HG02571 (cell line): ENCODE measurements at regions not wholly inside any gene's neighbourhood (a gene's known extent, or its start where the extent isn't known, plus 50 kb on each side); places are given as distances from the start of the nearest gene placed in this dataset.
"Not testable (repeated sequence)": the region's sequence is repeated elsewhere in the genome, so short reads cannot be mapped to it uniquely, and the experiment has no call there.

ENCODE experiments used
- ATAC-seq: cut with Tn5 transposase; IDR thresholded peaks from one replicate; pipeline ENCODE4 v1.9.1; 2021; ENCODE audit warnings: mild to moderate bottlenecking, moderate library complexity; ENCODE audit not compliant: unreplicated experiment

DNA sequence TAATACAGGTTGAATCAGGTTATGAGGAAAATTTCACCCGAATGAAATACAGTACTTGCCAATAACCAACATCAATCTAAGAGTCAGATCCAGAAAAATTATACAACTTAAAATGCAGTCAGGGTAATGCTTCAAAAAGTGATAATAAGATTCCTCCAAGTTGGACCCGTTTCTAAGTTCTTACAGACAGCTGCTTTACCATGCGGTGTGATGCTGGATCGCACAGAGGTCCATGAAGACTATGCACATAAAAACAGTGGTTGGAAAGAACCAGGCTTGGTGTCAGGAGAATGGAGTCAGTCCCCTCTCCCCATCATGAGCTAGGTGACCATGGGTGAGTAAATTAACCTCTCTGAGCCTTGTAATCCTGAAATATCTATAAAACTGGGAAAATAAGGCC is 261.3 kb downstream of the QDPR start:
- no peak for ATAC-seq

DNA sequence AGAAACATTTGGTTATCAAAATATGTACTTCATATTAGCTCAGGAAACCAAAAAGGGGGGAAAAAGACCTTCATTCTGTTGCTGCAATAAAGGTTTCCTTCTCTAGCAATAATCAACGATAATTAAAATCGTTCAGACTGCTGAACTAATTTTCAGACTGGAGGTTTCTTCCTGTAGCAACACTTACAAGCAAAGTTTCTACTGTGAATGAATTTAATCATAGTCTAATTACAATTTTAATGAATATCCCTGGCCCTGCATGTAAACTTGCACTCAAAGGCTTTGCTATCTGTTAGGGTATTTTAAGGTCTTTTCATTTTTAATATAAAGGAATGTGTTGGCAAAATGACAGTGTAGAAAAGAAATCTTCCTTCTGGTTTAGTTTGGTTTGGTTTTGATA is 265.2 kb downstream of the QDPR start:
- ATAC-seq, result no peak

DNA sequence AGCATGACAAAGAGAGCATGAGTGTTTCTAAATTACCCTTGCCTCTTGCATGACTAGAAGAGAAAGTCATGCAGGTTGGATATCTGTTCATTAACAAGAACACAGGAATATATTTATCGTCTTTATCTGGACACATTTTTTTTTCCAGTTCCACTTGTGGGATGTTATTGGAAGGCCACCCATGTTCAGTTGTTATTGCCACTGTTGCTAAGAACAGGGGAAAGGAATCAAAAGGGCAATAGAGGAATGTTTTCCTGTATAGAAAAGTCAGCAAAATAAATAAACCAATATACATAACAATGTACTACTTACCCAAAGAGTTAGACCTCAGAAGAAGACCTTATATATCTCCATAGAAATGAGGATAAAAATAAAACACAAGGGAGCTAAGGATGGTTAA is 270.1 kb downstream of the QDPR start:
- no peak for ATAC-seq

DNA sequence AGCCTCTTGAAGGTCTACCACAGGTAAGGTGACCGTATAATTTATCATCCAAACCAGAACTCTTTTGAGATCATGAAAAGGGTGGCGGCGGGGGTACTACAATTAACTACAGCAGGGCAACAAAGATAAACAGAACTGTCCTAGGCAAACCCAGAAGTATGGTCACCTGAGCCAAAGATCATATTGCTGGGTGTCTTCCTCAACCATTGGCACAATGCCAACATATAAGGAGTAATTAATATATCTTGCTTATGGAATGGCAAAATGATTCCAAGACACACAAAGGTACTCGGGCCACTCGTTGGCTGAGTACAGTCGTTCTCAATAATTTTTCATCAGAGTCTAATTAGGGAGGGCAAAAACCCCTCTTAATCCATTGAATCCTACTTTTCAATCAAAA is 273.3 kb downstream of the QDPR start:
- no peak for ATAC-seq

DNA sequence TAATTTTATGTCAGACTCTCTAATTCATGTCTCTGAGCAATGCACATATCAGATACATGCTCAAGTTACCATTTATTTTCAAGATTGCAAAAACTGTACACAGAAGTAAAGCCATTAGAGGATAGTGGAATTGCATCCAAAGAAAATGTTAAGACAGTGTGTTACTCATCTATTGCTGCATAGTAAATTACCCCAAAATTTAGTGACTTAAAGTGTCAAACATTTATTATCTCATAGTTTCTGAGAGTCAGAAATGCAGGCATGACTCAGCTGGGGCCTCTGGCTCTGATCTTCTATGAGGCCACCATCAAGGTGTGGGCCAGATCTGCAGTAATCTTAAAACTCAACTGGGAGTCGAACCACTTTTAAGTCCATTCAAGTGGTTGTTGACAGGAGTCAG is 275.2 kb downstream of the QDPR start:
- no peak for ATAC-seq

DNA sequence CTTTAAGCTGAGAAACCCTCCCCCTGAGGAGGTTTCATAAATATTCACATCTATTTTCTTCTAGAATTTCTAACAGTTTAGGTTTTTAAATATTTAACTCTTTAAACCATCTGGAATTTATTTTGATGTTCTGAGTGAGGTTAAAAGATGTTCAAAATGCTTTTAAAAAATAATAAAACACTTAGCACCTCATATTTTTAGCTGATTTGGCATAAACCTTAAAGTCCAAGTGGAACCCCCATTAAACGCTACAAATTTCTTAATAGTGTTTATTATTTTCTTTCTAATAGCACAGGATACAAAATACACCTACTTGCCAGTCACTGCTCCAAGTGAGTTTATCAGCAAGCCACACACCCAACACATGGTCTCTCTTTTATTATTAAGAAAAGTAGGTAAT is 277.2 kb downstream of the QDPR start:
- ATAC-seq, result no peak

DNA sequence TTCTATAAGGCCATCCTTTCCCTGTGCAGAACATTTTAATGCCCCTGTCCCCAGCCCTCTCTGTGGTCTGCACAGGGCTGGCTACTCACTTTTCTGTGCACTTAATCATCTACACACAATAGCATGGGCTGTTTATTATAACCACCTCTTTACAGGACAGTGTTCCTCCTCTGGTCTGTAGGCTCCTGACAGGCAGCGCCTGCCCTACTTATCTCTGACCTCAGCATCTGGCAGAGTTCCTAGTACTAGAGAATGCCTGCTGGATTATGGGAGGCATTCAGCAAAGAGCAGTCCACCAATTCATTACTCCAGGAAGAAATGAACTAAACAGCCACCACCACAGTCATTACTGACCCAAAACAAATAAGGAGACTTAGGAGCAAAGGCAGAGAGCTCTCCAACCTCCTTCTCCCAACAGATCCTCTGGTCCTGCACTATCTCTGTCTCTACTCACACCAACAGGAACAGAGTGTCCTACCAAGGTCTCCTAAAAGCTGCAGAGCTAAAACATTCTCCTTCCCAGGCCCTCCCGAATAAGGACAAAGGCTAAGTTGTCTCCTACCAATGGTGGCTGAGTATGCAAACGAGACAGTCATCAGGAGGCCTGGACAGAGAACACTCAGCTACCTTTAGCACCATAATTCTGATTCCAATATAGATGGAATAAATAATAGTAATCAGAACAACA is 279.2 kb downstream of the QDPR start:
- ATAC-seq, result no peak

DNA sequence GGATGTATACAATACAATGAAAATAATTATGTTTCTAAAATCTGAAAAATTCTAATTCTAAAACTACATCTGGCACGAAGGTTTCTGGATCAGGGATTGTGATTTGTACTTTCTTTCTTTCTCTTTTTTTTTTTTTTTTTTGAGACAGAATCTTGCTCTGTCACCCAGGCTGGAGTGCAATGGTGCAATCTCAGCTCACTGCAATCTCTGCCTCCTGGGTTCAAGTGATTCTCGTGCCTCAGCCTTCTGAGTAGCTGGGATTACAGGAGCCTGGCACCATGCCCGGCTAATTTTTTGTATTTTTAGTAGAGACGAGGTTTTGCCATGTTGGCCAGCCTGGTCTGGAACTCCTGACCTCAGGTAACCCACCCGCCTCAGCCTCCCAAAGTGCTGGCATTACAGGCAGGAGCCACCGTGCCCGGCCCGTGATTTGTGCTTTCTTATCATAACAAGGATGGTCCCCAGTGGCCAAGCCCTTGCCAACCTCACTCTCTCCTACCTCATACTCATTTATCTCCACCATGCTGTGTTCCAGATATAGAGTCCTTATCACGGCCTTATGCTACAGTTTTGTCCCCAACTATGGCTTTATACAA is 279.9 kb downstream of the QDPR start:
- ATAC-seq, result not testable (repeated sequence)

DNA sequence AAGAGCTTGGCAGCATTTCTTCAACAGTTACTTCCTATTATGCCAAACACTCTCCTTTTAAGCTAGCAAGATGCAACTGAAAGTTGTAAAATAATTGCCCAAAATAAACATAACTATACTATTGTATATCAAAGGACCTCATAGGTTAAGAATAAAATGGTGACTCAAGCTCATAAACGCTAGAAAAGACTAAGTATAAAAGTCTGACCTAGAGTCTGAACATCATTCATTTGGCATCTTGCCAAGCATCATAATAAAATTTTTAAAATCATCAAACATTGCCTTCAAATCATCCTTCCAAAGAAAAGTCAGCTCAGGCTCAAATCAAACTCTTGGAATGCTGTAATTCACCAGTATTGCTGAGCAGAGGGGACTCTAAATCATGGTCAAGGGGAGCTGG is 281.2 kb downstream of the QDPR start:
- ATAC-seq, result no peak

DNA sequence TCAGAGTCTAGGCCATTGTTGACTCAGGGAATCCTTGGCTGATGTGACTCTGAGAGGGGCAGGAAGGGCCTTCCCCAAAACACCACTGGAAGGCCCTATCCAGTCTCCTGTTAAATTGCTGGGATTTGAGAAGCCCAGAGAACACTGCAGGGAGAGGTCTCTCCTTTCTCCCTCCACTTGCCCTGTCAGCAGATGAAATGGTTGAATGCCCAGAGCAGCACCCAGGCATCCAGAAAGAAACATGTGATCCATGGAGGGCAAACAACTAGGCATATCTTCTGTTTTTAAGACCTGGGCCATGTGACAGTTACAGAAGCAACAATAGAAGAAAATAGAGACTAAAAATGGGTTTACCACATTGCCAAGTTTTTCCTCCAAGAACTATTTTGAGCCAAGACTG is 291.1 kb downstream of the QDPR start:
- no peak for ATAC-seq

DNA sequence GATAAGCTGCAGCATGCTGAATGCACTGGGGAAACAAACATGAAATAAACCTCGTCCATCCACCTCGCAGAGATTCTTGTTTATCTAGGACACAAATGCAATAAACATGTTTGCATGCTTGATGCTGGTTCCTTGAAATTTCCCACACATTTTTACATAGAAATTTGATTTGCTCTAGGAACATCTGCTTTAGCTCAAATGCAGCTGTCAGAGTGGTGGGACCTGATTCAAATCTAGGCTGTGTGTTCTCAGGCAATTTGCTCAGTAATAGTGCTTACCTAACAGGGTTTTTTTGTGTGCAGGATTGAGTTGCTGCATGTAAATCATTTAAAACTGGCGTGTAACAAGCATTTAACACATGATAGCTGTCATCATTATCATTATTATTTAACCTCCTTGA is 293.1 kb downstream of the QDPR start:
- no peak for ATAC-seq

DNA sequence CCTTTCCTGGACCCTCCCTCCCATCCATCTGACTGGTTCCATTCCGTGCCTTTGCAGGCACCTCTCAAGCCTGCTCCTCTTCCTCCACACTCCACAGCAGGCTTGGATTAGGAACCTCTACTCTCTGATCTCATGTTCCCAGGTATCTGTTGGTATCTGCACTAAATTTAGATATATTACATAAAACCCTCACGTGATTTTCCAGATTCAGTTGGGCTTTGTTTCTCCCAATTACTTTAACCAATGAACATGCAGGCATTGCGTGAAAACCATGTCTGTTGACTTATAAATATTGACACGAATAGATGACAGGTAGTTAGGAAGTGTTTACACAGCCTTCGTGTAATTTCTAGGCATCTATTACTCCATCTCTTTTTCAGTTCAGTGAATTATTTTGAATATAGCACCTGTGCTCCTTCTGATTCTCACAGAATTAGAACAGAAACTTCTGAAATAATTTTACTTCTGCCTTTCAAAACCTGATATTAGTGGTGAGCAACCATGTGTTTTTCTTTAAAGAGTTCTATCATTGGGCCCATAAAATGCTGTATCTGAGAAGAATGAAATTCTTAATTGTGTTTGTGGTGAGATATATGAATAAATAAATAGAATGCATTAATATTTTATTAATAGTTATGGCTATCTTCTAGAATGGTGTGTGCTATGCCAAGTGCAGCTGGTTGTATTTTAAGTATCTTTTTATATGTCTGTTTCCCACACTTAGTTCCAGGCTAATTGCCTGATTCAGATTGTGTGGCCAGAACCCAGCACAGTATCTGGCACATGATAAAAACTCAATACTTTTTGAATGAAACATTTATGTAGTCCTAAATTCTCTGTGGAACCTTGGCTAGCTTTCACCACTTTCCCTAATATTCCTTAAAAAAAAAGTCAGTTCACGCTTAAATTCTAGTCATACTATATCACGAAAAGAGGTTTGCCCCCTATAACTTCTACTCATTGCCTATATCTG is 304.8 kb downstream of the QDPR start:
- ATAC-seq, result no peak

DNA sequence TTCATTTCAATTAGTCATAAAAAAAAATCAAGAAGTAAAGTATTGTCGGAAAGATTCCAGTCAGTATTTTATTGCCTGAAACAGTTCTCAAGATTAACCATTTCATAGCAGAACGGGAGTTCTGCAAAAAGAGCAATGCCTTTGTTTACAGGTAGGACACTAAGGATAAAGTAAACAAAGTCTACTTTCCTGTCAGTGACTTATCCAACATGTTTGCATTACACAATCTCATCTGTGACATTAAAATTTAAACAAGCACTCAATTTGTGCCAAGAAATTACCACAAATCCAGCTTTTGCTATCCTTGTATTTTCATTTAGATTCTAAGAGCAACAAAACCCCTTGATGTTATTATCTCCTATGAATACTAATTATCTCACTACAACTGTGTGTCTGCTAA is 306.5 kb upstream of the LDB2 start:
- ATAC-seq, result no peak

DNA sequence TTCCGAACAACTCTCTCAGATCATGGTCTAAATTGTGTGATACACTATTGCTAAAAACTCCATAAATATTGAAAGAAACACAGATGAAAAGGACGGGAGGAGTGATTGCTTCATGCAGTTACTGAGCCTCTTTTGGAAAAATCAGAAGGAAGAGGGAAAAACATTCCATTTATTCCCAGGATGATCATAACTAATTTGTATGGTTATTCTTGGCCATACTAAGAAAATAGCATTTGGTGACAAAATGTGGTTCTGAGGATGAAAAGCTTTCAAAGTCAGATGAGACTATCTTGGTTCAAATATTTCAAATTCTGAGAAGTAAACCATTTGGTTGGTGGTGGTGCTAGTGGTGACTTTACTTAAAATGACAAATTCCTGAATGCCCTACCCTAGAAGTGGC is 305.4 kb upstream of the LDB2 start:
- ATAC-seq, result no peak

DNA sequence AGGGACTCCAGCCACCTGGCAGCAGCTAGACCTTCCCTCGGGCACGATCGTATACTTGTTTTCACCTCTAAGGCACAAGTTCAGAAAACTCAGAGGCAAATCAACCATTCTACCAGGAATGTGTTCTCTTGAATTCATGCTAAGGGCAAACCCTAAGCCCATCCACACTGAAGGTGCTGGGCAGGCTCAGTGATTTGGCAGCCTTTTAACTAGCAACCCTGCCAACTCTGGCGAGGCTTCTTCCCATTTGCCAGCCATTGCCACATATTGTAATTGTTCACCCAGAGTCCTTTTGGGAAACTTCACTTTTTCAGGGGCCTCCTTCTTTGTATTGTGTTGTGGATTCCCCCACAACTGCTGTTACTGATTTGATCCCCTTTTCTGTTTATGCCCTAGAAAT is 298.6 kb upstream of the LDB2 start:
- ATAC-seq, result no peak

DNA sequence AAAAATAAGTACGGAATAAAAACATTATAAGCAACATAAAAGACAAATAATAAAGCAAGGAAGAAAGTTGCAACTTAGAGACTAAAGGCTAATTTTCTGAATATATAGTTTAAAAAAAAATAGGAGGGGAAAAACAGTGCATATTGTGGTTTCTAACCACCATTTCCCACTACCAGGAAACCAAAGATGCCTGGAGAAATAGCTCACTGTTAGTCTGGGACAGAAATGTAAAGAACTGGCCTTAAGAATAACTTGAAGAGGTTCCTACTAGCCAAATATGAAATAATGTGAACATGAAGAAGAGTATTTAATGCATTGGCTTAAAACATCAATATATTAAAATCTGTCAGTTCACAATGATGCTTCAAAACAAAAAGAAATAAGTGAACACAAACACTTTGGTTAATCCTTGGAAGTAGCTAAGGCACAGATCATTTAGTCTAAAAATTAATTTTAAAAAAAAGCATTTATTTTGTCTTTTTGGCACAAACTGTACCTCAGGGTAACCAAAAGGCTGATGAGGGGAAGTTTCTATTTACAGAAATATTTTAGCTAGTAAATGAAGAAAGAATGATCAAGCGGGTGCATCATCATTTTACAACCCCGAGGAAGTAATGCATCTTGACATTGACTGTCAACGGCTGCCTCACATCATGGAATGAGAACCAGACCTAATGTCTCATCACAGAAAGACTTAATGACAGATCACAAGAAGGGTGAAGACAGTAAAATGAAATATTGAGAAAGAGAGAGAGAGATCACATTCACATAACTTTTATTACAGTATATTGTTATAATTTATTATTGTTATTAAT is 297.2 kb upstream of the LDB2 start:
- ATAC-seq, result no peak

DNA sequence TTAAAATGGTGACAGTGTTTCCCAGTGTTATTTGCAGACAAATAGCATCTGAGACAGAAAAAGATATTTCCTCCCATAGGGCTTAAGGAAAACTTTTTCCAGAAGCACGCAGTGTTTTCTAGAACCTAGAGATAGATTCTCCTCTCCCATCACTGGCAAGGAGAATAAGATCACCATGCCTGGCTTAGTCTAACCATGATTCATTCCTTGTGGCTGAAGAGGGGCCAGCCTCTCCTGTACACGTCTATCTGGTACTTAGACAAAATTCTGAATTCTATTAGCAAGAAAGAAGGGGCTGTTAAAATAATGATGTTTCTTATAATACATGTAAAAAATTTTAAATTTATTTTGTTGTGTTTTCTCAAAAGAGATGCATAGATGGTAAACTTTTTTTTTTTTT is 296.1 kb upstream of the LDB2 start:
- no peak for ATAC-seq

DNA sequence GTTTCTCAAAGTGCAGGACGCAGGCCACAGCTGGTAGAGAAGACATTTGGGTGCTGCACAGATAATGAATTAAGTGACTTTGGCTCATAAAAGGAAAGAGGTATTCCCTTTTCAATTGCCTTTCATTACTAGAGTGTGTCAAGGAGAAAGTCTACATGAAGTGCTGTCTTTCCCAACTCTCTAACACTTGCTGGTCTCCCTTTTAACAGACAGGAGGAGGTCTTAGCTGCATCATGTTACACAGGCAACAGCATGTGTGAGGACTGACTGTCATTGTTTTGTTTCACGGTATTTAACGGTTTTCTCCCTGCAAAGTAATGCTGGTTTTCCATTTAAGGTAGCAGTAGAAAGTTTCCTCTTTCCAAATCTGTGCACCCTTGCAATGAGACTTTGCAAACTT is 291.3 kb upstream of the LDB2 start:
- ATAC-seq, result no peak

DNA sequence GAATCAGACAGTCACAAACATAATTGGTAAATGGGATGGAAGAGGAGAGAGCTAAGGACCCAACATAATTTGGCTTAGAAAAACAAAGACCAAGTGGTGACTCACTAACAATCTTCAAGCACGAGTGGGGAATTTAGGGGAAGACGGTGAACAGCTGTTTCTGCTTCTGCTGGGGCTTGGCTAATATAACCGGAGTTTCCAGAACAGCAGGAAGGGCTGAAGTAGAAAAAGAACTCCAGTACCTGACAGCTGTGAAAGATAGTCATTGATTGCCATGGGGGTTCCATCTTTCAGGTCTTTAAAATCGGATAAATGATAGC is 290.9 kb upstream of the LDB2 start:
- ATAC-seq, result no peak

DNA sequence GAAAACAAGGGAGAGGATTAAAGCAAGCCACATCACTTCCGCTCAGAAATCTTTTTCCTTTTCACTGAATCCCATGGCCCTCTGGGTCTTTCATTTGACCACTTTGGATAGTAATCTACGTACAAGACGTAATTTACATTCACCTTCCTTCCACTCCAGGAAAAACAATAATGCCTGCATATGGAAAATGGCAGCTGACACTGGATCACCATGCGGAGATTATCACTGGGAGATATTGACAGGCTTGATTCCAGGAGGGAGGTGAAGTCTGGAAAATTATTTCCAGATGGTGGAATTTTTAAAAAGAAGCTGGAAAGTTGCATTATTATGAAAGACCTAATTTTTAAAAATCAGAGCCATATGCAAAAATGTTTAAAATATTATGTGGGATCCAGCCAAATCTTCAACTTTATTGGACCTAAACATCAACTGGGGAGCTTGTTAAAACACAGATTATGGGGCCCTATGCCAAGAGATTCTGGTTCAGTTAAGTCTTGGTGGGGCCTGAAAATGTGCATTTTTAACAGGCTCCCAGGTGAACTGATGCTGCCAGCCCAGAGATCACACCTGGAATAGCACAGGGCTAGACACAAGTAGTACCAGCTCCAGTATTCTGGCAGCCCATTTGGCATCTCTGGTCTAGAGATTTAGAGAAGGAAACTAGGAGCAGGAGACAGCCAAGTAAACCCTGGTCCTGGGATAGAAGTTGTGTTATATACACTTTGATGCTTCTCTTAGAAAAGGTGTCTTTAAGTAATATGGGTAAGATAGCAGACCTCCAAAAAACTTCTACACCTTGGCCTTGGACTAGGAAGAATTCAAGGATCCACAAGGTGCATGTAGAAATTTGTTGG is 290.3 kb upstream of the LDB2 start:
- ATAC-seq, result no peak
